ENCODE measurements at regions not wholly inside any gene's neighbourhood (a gene's known extent, or its start where the extent isn't known, plus 50 kb on each side); places are given as distances from the start of the nearest gene placed in this dataset.

GRCh38 chr22:23499845-23500500, 80.1 kb downstream of the IGLL1 start:
- no peak overlapping the region for H2BK20ac ChIP-seq (ENCODE audit: low read depth, low read length)
- H3K9me1 ChIP-seq (ENCODE audit: insufficient read depth, low read length) = no peaks in the 10 kb centered on the region
- DNase-seq (no peak), ATAC-seq (ENCODE audit: low read depth) (no peak)
- POLR2A ChIA-PET (ENCODE audit: unreplicated experiment) = no interaction called here
- H3K18ac ChIP-seq (ENCODE audit: low read depth, low read length) = no peak overlapping the region
- 30% methylated on average over 3 of the region's 8 CpGs; no CpG with 5 or more reads in 1 of the 2 experiments for WGBS, 2 experiments (ENCODE audit: extremely low coverage in 2 of 2, insufficient read length in 1 of 2)
- no peak overlapping the region for H2AK5ac ChIP-seq (ENCODE audit: low read depth, low read length)
- H2BK120ac ChIP-seq (ENCODE audit: low read depth, low read length) = no peak overlapping the region
- intact Hi-C loops (cut with micrococcal nuclease) = no loop called here
- dilution Hi-C loops (cut with HindIII; ENCODE audit: low sequenced_read_pairs, unreplicated experiment) = no loop called here
- no peak overlapping the region for H3K4me3 ChIP-seq (ENCODE audit: insufficient read depth, low read depth, low read length)
- no peak overlapping the region for H3K23ac ChIP-seq (ENCODE audit: low read depth, low read length)
- no peak overlapping the region for H2AFZ ChIP-seq (replicated peaks; ENCODE audit: low read length, poor library complexity)
- H2BK15ac ChIP-seq (ENCODE audit: low read depth, low read length) = no peak overlapping the region
- no peak overlapping the region for H3K4me2 ChIP-seq (ENCODE audit: low read depth, low read length)
- no peak overlapping the region for H4K8ac ChIP-seq (ENCODE audit: low read depth in 2 of 2, low read length in 2 of 2)
- no peaks in the 10 kb centered on the region for H3K4me1 ChIP-seq (ENCODE audit: control insufficient read depth, insufficient read depth, low read length)
- H4K5ac ChIP-seq (ENCODE audit: low read depth, low read length) = no peak overlapping the region
- TF ChIP-seq ELK1 (IDR thresholded peaks at IDR 0.05; ENCODE audit: borderline replicate concordance, low read depth, low read length) = no peak
- TF ChIP-seq RAD21 (IDR thresholded peaks at IDR 0.05; ENCODE audit: low read length) = no peak
- TF ChIP-seq POLR2A (IDR thresholded peaks at IDR 0.05; ENCODE audit: low read depth, low read length) = no peak
- no peak for TF ChIP-seq MAZ (IDR thresholded peaks at IDR 0.05; ENCODE audit: borderline replicate concordance, low read depth, low read length)
- TF ChIP-seq FOS (IDR thresholded peaks at IDR 0.05; ENCODE audit: low read depth, low read length) = no peak
- no peak for TF ChIP-seq MAFK (IDR thresholded peaks at IDR 0.05; ENCODE audit: low read depth, low read length)
- no peak for TF ChIP-seq CEBPB (IDR thresholded peaks at IDR 0.05; ENCODE audit: low read depth, low read length)
- TF ChIP-seq CHD1 (IDR thresholded peaks at IDR 0.05; ENCODE audit: low read depth, low read length) = no peak
- H3K79me1 ChIP-seq (ENCODE audit: low read depth in 1 of 2, low read length in 2 of 2) = no peaks in the 10 kb centered on the region
- H3K27ac ChIP-seq (ENCODE audit: insufficient read depth, low read length) = no peak overlapping the region
- no peak overlapping the region for H2AK9ac ChIP-seq (replicated peaks; ENCODE audit: low read depth, low read length, poor library complexity)
- H3K36me3 ChIP-seq (ENCODE audit: control insufficient read depth, insufficient read depth, low read length) = no peaks in the 10 kb centered on the region
- peaks cover 12% of the 10 kb centered on the region for H3K27me3 ChIP-seq (ENCODE audit: control insufficient read depth, insufficient read depth, low read length)
- in situ Hi-C loops (cut with MboI; ENCODE audit: low sequenced_read_pairs) = no loop called here
- H3K56ac ChIP-seq (ENCODE audit: extremely low read depth, insufficient read depth, low read length) = no peak overlapping the region
- no peak overlapping the region for H3K4ac ChIP-seq (ENCODE audit: low read depth, low read length)
- no peak overlapping the region for H3K9ac ChIP-seq (ENCODE audit: low read depth, low read length)
- no peaks in the 10 kb centered on the region for H4K20me1 ChIP-seq (ENCODE audit: insufficient read depth, low read length)
- no peaks in the 10 kb centered on the region for H3K9me3 ChIP-seq (ENCODE audit: control insufficient read depth, insufficient read depth, low read length)
- CTCF ChIA-PET = interaction anchor here (0.6 kb wide), 1 partner anchor 8 kb away, joined by 4 read pairs; no protein-coding TSS in a partner anchor
- BruUV-seq (replicated peaks) = no TSS peak
- no peak overlapping the region for H3K14ac ChIP-seq (replicated peaks; ENCODE audit: low read depth, low read length)
- no peak overlapping the region for H2BK5ac ChIP-seq (ENCODE audit: low read depth, low read length, poor library complexity, severe bottlenecking)
- H4K91ac ChIP-seq (ENCODE audit: insufficient read depth, low read depth, low read length) = no peak overlapping the region

Measured in IMR-90 (cell line).